HG02759 (cell line): ENCODE measurements at regions not wholly inside any gene's neighbourhood (a gene's known extent, or its start where the extent isn't known, plus 50 kb on each side); places are given as distances from the start of the nearest gene placed in this dataset.
"Not testable (repeated sequence)": the region's sequence is repeated elsewhere in the genome, so short reads cannot be mapped to it uniquely, and the experiment has no call there.

Source experiments
- ATAC-seq: cut with Tn5 transposase; IDR thresholded peaks from one replicate; pipeline ENCODE4 v1.9.1; 2021; ENCODE audit warnings: mild to moderate bottlenecking, moderate library complexity; ENCODE audit not compliant: unreplicated experiment

DNA sequence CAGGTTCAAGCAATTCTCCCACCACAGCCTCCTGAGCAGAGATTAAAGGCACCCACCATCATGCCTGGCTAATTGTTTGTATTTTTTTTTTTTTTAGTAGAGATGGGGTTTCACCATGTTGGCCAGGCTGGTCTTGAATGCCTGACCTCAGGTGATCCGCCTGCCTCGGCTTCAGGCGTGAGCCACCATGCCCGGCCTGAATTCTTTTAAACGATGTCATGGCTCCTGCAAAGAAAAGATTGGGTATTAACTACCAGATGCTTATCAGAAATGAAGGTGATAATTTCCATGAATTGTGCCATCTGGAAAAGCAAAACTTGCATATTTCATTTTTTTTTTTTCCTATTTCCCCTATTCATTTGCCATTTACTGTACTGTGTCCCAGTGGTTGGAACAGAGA is 195.7 kb upstream of the IGFBP7 start:
- no peak for ATAC-seq

DNA sequence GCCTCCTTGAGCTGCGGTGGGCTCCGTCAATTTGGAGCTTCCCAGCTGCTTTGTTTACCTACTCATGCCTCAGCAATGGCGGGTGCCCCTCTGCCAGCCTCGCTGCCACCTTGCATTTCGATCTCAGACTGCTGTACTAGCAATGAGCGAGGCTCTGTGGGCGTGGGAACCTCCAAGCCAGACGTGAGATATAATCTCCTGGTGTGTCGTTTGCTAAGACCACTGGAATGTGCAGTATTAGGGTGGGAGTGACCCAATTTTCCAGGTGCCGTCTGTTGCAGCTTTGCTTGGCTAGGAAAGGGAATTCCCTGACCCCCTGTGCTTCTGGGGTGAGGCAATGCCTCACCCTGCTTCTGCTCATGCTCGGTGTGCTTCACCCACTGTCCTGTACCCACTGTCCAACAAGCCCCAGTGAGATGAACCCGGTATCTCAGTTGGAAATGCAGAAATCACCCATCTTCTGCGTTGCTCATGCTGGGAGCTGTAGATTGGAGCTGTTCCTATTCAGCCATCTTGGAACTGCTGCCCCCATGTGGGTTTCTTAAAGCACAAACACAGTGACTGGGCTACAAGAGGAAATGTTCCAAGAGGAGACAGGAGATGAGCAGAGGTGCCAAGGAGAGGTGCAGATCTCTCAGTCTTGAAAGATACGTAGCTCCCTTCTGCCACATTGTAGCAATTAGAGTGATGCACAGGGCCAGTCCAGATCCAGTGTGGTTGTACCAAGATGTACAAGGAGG is 193.0 kb upstream of the IGFBP7 start:
- no peak for ATAC-seq

DNA sequence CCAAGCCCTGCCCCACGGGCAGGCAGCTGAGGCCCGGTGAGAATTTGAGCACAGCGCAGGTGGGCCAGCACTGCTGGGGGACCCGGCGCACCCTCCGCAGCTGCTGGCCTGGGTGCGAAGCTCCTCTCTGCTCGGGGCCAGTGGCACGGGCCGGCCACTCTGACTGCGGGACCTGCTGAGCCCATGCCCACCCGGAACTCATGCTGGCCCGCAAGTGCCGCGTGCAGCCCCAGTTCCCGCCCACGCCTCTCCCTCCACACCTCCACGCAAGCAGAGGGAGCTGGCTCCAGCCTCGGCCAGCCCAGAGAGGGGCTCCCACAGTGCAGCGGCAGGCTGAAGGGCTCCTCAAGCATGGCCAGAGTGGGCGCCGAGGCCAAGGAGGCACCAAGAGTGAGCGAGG is 190.1 kb upstream of the IGFBP7 start:
- not testable (repeated sequence) for ATAC-seq

DNA sequence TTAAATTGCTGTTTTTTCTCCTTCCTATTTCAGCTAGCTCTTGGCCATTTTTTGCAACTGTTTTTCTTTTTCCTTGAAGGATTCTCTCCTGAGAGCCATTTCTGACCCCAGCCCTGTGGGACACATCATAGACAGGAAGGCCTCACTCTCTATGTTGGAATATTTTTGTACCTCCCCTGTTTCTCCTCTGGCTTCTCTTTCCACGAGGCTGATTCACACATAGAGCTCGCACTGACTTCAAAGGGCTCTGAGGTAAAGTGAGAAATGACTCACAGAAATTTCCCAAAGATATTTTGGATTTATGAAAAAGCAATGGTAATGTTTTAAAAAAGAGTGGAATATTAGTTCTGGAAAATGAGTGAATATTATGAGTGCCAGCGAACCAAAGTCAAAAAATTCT is 181.7 kb upstream of the IGFBP7 start:
- ATAC-seq, result no peak

DNA sequence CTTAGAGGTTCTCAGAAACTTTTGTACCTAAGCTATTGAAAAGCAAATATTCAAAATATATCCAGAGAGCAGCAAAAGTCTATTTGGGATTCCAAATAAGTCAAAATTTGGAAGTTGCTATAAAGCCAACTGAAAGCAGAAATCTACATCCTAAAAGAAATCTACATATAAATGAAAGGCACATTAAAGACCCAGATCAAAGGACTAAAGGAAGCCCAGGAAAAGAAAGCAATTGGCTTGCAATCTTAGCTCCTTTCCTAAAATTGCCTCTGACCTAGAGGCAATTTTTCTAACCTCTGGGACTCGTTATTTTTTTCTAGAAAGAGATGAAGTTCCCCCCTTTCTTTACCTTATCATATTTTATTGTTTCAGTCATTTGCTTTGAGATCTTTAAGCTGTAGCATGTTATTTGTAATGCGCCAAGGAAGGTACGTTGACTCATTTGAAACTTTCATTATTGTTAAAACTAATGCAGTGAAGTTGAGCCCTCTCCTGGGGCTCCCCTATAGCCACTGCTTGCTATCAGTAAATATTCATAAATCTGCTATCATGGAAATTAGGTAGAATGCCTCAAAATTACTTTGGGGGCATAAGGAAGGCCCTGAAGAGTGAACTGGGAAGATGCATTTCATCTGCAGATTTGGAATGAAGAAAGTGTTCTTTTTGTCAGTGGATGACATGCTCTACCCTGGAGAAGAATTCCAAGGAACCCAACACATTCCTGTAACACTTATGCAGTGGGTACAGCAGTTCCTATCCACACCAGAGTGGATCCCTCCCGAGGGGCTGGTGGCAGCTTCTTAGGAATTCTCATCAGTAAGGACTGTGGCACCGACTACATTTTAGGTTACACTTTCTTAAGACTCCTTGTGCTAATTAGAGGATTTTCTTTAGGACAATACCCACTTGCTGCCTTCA is 177.8 kb upstream of the IGFBP7 start:
- ATAC-seq, result no peak

DNA sequence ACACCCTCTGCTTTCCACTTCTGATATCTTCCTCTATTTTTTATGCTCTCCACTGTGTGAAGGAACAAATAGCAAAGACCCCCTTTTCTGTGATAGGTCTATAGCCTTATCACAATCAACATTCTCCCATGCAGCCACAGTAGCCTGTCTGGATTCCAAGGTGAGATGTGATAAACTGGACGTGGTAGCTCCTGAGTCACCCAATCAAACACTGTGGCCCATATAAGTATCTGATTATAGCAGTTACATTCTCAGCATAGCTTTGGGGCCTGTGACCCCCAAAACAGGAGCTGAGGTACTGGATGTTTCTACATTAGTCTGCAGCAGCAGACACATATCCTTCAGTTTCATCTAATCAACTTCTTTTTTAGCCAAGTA is 172.7 kb upstream of the IGFBP7 start:
- no peak for ATAC-seq

DNA sequence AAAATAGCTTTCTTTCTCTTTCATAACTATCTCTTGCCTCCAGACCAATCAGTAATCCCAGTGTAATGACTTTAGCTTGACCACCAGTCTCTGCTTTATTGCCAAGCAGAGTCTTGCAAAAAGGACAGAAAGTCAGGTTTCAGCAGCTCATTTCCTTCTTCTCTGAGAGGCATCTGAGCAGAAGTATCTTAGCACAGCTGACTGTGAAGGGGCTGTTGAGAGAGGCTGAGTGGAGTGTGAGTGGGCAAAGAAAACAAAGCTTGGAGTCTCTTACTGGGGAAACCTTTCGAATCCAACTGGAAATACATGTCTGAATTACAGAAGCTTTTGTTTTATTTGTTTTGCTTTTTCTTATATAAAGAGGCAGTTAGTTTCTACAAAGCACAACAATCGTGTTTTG is 170.3 kb upstream of the IGFBP7 start:
- ATAC-seq, result no peak

DNA sequence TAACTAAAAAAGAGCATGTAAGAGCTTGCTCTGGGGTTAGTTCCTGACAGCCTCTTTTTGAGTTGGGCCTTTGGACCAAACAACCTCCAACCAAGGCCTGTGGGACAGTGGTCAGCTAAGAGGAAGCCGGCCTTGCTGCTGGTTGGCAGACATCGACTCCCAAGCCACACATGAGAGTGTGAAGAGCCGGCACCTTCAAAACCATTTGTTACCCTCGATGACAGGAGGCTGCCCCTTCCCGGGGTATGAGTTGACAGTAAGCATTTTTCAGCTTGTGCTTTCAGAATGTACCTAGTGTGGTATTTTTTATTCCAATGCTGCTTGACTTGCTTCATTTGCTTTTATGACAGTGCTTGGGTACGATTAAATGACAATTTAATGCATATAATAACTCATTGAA is 168.6 kb upstream of the IGFBP7 start:
- ATAC-seq, result no peak

DNA sequence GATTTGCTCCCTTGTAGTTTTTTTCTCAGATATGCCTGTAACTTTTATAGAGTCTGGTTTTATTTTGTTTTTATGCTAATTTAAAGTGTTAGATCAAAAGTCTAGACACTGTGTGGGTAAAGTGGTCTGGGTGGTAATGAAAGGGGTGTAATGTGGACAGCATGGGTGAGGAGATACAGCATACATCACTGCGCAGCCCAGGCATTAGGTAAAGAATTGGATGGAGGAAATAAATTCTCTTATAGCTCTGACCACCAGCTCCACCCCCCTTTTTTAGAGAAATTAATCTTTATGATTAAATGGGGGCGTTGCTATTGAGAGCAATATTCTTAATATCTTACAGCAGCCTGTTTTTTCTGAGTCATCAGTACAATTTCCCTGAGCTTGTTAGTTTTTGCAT is 163.9 kb upstream of the IGFBP7 start:
- ATAC-seq, result no peak

DNA sequence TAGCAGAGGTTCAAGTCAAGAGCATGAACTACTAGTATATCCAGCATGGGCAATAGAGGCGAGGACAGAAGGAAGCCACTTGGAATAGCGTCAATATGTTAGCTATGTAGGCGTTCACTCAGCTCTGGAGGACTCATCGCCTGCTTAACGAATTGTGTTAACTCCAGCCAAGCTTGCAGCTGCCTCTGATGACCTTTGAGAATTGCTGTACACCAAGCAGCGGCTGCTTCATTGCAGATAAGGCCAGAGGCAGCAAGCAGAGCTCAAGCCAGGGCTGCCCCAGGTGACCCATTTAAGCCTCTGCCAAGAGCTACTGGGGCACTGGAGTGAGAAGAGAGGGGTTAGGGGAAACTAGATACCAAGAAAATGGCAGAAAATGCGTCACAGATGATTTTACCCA is 160.2 kb upstream of the IGFBP7 start:
- no peak for ATAC-seq

DNA sequence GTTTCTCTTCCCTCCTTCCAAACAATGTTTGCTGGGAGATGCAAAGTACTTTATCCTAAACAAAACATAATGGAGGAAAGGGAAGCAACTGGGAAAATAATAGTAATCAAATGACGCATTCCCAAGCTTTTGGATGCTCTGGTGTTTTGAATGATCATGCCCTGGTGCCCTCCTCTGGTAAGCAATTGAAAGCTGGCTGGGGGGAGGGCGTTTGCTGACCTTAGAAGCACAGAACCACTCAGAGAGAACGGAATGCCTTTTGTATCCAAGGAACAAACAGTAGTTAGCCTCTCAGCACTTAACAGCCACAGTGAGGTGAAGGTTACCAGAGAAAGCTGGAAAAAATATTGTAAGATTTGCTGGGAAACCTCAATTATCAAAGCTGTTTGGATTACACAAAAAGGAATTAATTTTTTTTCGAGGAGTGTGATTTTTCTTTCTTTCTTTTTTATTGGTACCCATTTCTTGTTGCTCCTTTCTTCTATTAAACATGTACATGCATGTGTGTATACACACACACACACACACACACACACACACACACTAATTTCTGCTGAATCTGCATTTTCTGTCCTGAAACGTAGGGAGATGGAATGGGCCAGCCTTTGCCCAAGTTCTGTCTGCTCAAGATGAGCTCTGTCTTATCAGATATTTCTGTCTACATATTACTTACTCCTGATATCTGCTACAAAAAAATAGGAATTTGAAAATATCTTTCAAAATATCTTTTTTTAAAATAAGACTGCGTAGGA is 155.8 kb upstream of the IGFBP7 start:
- ATAC-seq, result no peak

DNA sequence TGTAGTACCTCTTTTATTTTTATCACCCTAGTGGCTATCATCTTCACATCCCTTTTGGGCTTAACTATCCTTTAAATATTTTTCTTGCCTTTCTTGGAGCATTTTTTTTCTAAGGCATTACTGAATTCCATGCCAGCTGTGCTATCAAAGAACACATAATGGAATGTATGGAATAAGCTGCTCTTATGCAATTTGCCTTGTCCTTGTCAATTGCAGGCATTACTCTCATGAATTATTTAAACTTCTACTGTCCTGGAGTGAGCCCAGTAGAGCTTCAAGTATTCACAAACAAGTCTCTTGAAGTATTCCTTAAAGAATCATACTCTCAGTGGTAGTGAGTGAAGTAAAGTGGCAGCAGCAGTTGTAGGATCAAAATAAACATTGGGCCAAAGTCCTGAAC is 144.6 kb upstream of the IGFBP7 start:
- no peak for ATAC-seq

DNA sequence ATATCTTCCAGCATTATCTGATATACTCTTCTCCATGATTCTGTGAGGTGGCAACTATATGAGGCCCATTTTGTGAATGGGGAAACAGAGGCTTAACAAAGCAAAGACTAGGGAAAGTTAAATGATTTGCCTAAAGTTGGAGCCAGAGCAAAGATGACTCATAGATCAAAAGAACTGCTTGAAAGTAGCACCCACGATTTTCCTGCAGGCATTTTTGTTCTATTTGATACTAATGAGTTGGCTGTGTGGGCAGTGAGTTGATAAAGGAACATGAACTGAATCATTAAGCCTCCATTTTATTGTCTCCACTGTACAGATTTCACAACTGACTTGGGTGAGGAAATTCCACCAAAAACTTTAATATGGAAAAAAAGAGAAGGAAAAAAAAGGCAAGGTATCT is 138.9 kb upstream of the IGFBP7 start:
- no peak for ATAC-seq

DNA sequence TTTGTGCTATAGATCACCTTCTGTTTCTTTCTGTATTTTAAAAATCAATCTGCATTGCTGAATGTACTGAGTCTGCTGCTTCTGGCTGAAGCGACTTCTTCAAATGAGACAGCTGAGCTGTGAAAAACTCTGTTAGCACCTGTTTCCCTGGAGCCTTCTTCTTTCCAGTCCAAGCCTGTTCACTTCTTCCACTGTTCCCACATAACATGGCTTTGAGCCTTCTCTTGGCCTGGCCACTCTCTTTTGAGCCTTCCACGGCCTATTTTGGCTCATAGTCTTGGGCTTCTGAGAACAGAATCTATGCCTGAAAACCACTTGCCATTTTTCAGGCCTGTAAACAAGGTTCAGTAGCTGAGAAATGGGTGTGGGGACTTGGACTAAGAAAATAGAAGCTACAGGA is 132.9 kb upstream of the IGFBP7 start:
- no peak for ATAC-seq

DNA sequence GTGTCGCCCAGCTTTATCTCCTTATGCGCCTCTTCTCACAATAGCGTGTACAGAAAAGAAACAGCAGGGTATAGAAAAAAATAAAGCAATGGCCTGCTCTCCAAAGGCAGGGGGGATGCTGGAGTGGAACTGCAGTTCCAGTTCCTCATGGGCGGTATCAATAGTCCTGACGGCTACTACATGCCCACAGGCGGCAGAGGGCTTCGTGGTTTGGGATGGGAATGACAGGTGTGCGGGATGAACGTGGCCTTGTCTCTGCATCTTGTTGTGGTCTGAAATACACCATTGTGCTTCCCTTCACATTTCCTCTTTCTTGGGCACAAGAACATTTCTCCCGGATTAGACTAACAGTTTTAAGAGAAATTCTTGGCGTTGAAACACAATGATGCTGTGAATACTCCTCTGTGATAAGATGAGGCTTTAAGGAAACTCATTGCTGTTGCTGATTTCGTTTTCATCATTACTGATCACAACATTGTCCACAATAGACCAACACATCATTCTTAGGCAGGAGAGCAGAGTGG is 124.1 kb upstream of the IGFBP7 start:
- ATAC-seq, result no peak

DNA sequence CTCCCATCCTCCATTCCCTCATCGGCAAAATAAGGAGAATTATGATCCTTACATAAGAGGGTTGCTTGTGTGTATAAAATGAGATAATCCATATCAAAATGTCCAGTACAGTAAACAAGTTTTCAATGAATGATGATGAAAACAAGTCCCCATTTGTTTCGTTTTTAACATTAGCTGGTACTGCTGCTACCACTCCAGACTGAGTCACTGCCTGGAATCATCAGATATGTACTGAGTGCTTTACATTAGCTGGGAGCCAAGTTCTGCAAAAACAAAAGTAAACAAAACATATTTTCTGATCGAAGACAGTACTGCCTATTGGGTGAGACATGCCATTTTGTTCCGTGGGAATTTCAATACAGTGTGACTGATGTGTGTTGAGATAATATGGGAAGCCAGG is 123.2 kb upstream of the IGFBP7 start:
- no peak for ATAC-seq

DNA sequence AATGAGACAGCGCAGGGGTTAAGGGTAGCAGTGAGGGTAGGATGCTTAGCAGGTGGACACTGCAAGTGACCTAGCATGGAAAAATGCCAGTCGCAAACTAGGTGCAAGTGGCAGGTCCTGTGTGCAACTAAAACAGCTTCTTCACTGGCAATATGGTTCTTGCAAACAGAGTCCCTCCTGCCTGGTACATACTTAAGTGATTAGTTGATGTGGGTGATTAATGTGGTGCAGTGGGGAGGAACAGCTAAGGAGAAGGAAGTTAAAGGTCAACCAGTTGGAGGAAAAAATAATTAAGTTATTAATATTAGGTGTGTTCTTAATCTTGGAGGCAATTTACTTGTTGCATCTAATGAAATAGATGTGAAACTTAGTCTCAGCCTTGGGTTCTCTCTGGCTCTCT is 121.6 kb upstream of the IGFBP7 start:
- ATAC-seq, result no peak

DNA sequence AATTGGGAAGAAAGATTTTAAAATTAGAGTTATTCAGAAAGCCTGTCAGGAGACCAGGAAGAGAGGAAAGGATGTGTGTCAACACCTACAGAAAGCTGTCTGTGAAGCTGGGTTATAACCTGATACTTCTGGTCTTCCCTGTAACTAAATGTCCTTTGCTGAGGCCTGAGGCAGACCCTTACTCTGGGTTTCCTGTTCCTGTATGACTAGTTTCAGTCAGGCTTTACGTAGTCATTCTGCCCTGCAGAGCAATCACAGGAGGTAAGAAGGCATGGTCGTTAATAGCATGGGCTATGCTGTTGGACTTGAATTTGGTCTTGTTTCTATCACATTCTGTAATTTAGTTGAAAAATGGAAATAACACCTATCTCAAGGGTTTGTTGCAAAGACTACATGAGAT is 110.5 kb upstream of the IGFBP7 start:
- peak; percentile 47 for ATAC-seq

DNA sequence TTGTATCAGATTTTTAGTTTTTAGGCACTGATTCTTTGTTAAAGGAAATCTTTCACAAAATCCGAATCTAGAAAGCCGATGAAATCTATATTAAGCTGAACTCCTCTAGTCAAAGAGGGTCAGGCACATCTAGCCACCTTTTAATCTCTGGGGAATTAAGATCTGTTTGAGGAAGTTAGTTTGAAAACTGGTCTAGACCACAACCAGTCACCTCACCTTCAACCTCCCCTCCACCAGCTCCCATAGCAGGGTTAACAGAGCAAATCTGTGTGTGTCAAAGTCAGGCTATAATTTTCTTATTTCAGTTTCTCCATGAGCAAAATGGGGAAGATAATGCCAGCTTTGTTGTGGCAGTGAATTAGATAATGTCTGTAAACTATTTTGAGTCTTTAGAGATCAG is 110.0 kb upstream of the IGFBP7 start:
- ATAC-seq, result peak; percentile 79

DNA sequence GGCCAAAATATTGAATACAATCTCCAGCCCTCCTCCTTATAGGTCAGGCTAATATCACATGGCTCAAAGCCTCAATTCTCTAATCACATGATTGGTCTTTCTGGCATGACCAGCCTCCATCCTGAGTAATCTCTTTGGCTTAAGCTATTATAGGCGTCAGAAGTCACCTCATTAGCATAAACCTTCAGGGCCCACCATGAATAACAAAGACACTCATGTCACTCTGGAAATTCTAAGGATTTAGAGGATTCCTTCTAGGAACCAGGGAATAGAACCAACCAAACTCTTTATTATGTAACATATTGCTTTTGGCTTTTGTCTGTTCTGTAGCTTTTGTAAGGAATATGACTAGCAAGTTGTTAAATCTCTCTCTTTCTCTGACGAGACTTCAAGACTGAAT is 109.2 kb upstream of the IGFBP7 start:
- no peak for ATAC-seq

DNA sequence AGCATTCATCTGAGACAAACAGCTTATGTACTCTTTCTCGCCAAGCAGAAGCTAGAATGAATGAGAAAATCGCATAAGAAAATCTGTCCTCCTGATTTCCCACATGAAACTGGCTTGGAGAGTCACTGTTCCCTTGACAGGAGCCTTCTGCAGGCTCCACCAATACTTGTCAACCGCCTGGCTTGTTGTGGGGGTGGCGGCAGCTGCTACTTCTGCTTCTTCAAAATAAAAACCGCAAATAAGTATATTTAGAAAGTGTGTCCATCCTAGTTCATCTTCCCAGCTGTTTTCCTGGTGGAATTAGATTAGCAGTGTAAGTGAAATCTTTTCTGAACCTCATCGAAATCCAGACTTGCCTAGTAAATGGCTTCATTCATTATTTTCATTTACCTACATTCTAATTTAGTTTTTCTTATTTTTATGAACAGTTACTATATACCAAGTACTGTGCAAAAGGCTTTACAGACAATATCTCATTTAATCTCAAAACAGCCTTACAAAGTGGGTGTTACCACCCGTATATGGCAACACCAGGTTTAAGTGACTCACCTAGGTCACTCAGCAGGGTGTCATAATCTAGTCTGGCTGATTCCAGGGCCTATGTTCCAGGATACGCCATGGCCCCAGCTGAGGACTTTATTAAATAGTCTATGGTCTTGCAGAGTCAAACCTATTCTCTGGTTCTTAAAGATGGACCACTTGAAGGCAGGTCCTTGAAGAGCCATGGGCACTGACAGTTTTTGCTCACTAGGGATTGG is 104.6 kb upstream of the IGFBP7 start:
- ATAC-seq, result no peak
